Right kidney (tissue), 1 donor: ENCODE measurements at regions not wholly inside any gene's neighbourhood (a gene's known extent, or its start where the extent isn't known, plus 50 kb on each side); places are given as distances from the start of the nearest gene placed in this dataset.

Experiments
- DNase-seq: peaks from one replicate; pipeline ENCODE4 v3.0.0-alpha.2; 2016

- no peak for DNase-seq
Measured at GRCh38 chrX:42151808-42152207, 228.5 kb upstream of the CASK start.

DNA sequence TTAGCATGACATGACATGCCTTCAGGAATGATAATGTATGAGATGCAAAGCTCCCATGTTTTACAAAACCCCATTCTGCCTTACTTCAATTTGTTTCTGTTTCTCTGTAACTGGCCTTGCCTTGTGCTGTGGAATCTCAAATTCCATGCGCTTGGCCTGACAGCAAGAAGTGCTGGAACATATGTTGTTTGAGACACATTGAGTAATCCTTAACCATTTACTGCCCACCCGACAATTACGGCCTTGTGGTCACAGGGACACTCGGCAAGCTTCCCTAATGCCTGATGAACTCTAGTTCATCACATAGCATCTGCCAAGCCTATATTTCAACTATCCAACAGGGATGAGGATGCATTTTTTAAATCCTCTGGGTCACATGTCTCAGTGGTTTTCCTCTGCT is 226.4 kb upstream of the CASK start:
- DNase-seq, result no peak

- no peak for DNase-seq
Measured at GRCh38 chrX:42149281-42149680, 225.9 kb upstream of the CASK start.

DNA sequence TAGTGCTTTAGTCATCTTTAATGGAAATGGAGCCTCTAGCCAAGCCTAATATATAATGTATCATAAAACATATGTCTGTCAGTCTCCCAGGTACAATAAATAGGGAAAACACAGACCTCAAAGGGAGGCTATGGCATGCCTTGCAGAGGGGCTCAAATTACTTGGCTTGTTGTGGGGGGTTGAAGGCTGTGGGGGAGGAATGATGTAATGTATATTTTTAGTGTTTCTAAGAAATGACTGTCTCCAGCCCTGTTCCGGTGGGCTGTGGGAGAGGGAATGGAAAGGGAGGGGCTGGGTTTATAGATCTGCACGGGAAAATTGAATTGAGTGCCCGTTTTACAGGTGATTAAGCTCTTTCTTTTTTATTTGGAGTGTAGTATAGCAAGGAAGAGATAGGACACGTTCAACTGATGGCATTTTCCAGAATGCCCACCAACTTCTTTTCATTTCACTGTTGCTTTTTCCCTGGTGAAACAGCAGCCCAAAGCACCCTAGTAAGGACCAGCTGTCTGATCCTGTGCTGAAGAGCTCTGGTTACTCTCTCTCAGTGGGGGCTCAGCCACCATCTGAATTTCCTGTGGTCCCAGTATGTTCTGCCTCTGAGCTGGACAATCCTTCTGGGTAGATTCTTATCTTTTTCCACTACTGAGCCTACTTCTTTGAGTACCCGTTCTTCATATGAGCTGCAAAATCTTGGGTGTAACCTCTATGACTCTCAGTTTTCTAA is 220.7 kb upstream of the CASK start:
- peak; percentile 31 for DNase-seq

DNA sequence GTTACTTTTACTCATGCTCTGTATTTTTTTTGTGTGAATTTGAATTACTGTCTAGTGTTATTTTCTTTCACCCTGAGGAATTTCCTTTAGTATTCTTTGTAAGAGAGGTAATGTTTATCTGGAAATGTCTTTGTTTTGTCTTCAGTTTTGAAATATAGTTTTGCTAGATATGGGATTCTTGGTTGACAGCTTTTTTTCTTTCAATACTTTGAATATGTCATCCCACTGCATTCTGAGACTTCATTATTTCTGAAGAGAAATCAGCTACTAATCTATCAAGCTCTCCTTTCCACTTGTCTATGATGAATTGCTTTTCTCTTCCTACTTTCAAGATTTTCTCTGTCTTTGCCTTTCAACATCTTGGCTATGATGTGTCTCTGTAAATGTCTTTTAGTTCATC is 217.0 kb upstream of the CASK start:
- DNase-seq, result no peak

GRCh38 chrX:42135583-42136228 is 212.4 kb upstream of the CASK start:
- DNase-seq, result no peak

DNA sequence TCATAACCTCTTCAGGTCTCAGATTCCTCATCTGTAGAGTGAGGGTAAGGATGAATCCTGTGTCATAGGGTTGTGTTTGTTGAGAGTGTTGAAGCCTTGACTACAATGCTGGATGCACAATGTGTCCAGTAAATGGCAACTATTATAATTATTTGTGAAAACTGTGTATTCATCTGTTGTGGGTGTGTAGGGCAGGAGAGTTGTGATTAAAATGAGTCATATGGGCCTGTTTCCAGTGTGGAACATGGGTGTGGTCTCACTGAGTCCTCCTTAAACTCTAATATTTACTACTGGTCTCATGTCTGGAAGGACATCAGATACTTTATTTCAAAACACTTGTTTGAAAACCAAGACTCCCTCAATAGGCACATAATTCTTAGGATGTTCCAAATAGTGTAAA is 208.5 kb upstream of the CASK start:
- no peak for DNase-seq

GRCh38 chrX:42129022-42129940 is 205.9 kb upstream of the CASK start:
- no peak for DNase-seq

DNA sequence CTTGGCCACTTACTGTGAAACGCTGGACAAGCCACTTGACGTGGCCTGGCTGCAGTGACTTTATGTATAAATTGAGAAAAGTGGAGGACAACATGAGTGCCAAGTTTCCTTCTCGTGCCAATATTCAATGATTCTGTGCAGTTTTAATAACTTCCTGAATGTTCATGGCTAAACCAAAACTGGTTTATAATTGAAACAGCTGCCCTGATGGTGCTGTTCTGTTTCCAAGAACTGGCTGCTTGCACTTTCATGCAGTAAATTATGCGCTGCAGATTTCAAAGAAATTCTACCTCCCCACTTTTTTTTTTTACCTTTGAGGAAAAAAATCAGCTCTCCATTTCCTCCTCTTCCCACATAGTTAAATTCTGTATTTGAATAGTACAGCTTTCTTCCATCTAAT is 205.2 kb upstream of the CASK start:
- no peak for DNase-seq

DNA sequence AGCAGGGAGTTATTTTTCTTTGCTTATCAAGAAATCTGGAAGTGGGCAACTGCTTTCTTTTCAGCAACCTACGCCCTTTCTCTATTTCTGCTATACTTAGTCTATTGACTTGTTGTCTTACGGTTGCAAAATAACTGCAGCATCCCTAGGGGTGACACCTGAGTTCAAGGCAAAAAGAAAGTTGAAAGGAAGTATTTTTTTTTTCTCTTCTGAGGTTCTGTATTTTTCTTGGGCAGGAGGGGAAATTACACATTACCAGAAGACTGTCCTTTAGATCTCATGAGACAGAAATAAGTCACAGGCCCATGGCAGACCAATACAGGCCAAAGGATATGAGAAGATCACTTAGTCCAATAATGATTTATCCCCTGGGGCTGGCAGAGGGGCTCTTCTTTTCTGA is 204.7 kb upstream of the CASK start:
- no peak for DNase-seq

GRCh38 chrX:42127563-42127962 is 204.2 kb upstream of the CASK start:
- no peak for DNase-seq

- no peak for DNase-seq
Measured at GRCh38 chrX:42123369-42123768, 200.0 kb upstream of the CASK start.

- no peak for DNase-seq
Measured at GRCh38 chrX:42119076-42119475, 195.7 kb upstream of the CASK start.

DNA sequence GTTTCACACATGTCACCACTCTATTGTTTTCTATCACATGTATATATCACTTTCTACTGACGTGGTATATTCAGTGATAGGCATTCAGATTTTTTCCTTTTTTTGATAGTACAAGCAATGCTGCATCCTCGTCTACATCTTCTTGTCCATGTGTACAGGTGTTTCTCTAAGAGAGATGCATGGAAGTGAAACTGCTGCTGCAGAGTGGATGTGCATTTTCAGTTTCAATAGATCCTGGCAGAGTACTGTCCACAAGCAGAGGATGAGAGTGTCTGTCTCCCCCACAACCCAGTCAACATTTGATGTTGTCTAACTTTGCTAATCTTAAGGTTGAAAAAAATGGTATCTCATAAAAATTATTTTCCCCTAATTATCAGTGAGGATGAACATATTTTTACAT is 194.0 kb upstream of the CASK start:
- DNase-seq, result no peak

GRCh38 chrX:42109428-42109827 is 186.1 kb upstream of the CASK start:
- DNase-seq, result no peak

GRCh38 chrX:42107495-42108488 is 184.4 kb upstream of the CASK start:
- no peak for DNase-seq

DNA sequence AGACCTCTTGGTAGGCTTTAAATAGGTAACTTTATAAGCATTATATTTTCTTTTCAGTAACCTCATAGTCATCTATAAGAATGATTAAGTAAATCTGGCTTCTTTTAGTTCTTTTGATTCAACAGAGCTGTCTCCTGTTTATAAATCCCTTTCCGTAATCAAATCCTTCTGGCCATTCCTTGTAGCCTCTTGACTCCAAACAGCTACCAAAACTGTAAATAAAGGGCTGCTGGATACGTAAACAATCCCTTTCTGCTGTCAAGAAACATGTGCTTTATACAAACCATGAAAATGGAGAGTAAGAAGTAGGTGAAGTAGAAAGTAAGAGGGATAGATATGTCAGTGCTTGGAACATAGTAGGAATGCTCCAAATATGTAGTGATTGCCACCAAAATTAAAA is 183.2 kb upstream of the CASK start:
- no peak for DNase-seq

GRCh38 chrX:42102586-42103282 is 179.4 kb upstream of the CASK start:
- no peak for DNase-seq

- no peak for DNase-seq
Measured at GRCh38 chrX:42098900-42099299, 175.5 kb upstream of the CASK start.

DNA sequence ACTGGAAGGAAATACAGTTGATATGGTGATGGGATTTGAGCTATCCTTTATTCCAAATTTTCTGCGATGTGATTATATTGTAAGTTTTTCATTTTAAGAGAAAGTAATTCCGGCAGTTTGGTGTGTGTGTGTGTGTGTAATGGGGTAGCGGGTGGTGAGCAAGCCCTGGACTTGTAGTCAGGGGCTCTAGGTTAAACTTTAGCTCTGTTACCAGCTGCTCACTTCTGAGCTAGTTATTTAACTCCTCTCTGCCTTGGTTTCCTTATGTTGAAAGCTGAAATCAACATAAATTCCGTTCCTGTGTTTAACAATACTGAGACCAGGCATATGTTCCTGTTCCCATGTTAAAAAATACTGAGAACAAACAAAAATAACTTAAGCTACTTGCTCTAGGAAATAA is 174.1 kb upstream of the CASK start:
- no peak for DNase-seq

DNA sequence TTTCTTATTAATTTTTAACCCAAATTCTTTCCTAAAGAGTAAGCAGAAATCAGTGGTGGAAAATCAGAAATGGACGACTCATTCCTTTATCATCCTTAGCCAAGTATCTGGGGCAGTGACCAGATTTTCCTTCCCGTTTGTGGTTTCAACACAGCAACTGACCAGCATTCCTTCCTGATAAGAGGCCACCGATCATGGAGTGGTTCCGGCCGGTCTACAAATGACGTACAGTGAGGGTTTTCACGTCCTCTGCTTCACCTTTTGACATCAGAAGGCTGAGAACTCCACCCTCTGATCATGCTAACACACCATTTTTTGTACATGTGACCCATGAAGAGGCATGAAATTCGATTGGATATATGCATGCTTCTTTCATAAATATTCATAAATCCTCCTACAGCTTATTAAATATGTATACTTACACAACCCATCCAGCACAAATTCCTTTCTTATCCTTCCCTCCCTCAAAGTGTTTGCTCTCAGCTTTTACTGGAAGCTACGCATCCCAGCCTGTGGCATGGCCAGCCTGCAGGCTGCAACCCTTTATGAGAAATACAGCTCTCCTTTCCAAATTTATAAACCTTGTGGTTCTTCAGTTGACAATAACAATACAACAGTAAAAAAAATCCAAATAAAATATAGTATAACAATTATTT is 173.0 kb upstream of the CASK start:
- no peak for DNase-seq
